ENCODE measurements at regions not wholly inside any gene's neighbourhood (a gene's known extent, or its start where the extent isn't known, plus 50 kb on each side); places are given as distances from the start of the nearest gene placed in this dataset.
"Not testable (repeated sequence)": the region's sequence is repeated elsewhere in the genome, so short reads cannot be mapped to it uniquely, and the experiment has no call there.

DNA sequence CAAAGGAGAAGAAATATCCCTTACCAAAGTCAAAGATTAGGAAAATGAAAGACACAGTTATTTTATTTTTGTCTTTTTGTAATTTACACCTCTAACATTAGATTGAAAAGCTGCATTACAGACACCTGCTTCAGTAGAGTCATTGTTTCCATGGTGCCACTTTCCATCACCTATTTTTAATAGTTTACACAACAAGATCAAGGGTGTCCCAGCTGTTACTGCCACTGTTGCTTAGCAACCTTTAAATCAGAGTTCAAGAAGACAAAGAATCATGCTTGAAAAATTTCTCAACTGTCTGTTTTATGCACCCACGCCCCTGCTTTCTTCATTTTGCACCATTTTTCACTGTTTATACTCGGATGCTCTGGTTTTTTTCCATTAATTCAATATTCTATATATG, 668.2 kb upstream of the GJE1 start:
- DNase-seq = peak in 1 of 5 donors; percentile 30
- WGBS, 4 donors = 31 to 38% (median 33%) methylated on average over 2 of the region's 2 CpGs
- H3K4me3 ChIP-seq = no peak overlapping the region
- no peaks in the 10 kb centered on the region for H3K36me3 ChIP-seq
- intact Hi-C loops (cut with DNase I) = loop anchor here in 1 of 10 donors (5.0 kb wide), 1 partner anchor 62 kb away; no protein-coding TSS in a partner anchor
- peaks cover 0 to 41% (median 17%) of the 10 kb centered on the region in 12 donors for H3K4me1 ChIP-seq
- H3K9me3 ChIP-seq = no peaks in the 10 kb centered on the region
- ATAC-seq = peak; percentile 81 to 93 (median 88)
- TF ChIP-seq CTCF (IDR thresholded peaks at IDR 0.05) = no peak
- H3K27ac ChIP-seq = peak overlapping the region; percentile 41 to 90 (median 74)
- H3K27me3 ChIP-seq = no peaks in the 10 kb centered on the region

DNA sequence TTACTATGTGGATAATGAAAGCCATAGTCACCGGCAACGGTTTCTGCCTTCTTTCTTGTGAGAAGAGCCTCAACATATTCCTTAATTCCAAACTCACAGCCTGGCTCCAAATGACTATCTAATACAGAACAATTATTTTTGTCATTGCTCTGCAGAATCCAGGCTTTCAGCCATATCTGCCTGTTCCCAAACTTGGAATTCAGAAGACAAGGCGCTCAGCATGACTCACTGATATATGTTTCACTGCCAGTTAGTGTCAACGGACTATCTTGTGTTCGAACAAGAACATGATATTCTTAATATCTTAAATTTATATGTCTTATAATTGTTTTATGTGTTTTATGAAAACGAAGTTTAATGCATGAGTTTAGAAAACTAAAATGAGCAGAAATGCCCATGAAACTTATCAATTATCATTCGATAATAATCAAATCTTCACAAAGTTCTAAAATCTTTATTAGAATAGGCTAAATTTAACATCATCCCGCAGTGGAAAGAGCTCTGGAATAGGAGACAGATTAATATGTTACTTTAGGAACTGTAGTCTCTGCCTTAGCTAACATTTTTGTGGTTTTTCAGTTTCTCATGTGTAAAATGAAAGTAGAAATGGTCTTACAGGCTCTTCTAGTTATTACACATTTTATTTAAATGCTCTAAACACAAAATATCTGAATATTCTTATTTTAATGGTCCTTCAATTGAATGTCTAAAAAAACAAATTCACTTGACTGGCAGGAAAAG, 669.3 kb upstream of the GJE1 start:
- DNase-seq (peak in 3 of 5 donors; percentile 30 to 40 (median 36)), ATAC-seq (peak; percentile 84 to 88 (median 86))
- 29 to 36% (median 36%) methylated on average over 8 of the region's 8 CpGs for WGBS, 4 donors
- no peaks in the 10 kb centered on the region for H3K27me3 ChIP-seq
- peak overlapping the region; percentile 41 to 90 (median 74) for H3K27ac ChIP-seq
- no peaks in the 10 kb centered on the region for H3K36me3 ChIP-seq
- intact Hi-C loops (cut with DNase I) = loop anchor here in 1 of 10 donors (5.0 kb wide), 1 partner anchor 61 kb away; no protein-coding TSS in a partner anchor
- TF ChIP-seq CTCF (IDR thresholded peaks at IDR 0.05) (no peak), POLR2A (IDR thresholded peaks at IDR 0.05) (no peak)
- no peaks in the 10 kb centered on the region for H3K9me3 ChIP-seq
- peaks cover 0 to 41% (median 17%) of the 10 kb centered on the region in 12 donors for H3K4me1 ChIP-seq
- peak overlapping the region in 8 of 12 donors; percentile 3 to 44 (median 28) for H3K4me3 ChIP-seq

DNA sequence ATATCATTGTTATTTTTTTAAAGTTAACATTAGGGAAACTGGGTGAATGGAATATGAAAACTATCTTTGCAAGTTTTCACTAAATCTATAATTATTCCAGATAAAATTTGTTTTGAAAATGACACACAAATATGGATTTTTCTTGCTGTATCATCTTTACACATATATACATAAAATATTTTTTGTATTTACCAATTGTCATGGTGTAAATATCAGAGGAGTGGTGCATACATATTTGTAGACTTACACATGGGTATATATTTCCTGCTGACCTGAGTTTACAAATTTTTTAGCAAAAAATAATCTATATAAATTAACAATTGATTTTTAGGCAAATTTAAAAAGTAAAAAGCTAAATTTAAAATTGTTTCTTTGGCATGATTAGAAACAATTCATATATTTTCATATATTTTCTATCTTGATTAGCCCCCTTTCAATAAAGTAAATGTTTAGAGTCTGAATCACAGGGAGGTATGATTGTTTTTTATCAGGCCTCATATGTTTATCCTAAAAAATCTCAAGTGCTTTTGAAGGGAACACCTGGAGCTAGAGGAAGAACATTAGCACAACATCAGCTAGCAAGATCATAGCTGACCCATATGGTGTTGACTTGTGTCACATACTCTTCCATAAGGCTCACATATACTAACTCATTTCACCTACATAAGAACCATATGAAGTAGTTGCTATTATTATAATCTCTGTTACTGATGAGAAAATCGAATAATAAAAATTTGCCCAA, 671.8 kb upstream of the GJE1 start:
- Histone ChIP-seq H3K9me3 (no peaks in the 10 kb centered on the region), H3K27me3 (no peaks in the 10 kb centered on the region), H3K27ac (no peak overlapping the region), H3K4me1 (peaks cover 0 to 29% (median 16%) of the 10 kb centered on the region in 12 donors), H3K36me3 (no peaks in the 10 kb centered on the region), H3K4me3 (no peak overlapping the region)
- ATAC-seq (no peak), DNase-seq (no peak)
- WGBS, 4 donors = 91 to 99% (median 96%) methylated on average over 1 of the region's 1 CpG
- no peak for TF ChIP-seq CTCF (IDR thresholded peaks at IDR 0.05)
- TF ChIP-seq POLR2A (IDR thresholded peaks at IDR 0.05) = no peak
- intact Hi-C loops (cut with DNase I) = loop anchor here in 1 of 10 donors (5.0 kb wide), 1 partner anchor 59 kb away; no protein-coding TSS in a partner anchor

DNA sequence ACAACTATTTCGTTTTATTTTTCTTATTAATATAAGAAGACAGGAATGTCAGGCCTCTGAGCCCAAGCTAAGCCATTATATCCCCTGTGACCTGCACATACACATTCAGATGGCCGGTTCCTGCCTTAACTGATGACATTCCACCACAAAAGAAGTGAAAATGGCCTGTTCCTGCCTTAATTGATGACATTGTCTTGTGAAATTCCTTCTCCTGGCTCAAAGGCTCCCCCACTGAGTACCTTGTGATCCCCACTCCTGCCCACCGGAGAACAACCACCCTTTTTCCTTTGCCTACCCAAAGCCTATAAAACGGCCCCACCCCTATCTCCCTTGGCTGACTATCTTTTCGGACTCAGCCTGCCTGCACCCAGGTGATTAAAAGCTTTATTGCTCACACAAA, 672.5 kb upstream of the GJE1 start:
- not testable (repeated sequence) for DNase-seq, H3K27me3 ChIP-seq, H3K9me3 ChIP-seq, H3K36me3 ChIP-seq, H3K27ac ChIP-seq, H3K4me3 ChIP-seq, ATAC-seq
- intact Hi-C loops (cut with DNase I) = loop anchor here in 1 of 10 donors (5.0 kb wide), 1 partner anchor 58 kb away; no protein-coding TSS in a partner anchor
- WGBS, 4 donors = 88 to 94% (median 93%) methylated on average over 5 of the region's 5 CpGs
- H3K4me1 ChIP-seq = peaks cover 0 to 29% (median 16%) of the 10 kb centered on the region in 12 donors

DNA sequence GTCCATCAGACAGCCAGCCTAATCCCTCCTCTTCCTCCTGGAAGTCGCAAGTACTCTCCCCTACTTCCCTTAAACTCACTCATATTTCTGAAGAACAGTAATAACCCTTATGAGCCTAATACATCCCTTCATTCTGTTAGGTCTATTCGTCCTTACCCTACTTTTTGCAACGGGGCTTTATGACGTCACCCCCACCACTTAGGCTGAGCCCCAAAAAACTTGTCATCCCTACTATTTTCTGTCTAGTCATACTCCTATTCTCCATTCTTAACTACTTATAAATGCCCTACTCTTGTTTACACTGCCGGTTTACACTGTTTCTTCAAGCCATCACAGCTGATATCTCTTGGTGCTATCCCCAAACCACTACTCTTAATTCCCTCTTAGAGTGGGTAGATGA, 674.7 kb upstream of the GJE1 start:
- H3K27ac ChIP-seq = not testable (repeated sequence)

More for the DNA sequence above, 674.7 kb upstream of the GJE1 start:
- ATAC-seq; H3K4me1 ChIP-seq; H3K27me3 ChIP-seq; H3K4me3 ChIP-seq; DNase-seq; H3K36me3 ChIP-seq; H3K9me3 ChIP-seq; intact Hi-C loops (cut with DNase I): not testable (repeated sequence)
- 95 to 99% (median 96%) methylated on average over 5 of the region's 5 CpGs for WGBS, 4 donors

Measured in heart left ventricle (tissue), 16 donors.